ENCODE measurements at regions not wholly inside any gene's neighbourhood (a gene's known extent, or its start where the extent isn't known, plus 50 kb on each side); places are given as distances from the start of the nearest gene placed in this dataset.

GRCh38 chr5:164735334-164735733 is 1229.9 kb downstream of the MAT2B start:
- TF ChIP-seq EZH2 (IDR thresholded peaks at IDR 0.05; ENCODE audit: borderline replicate concordance, low read length) (no peak), CTCF (IDR thresholded peaks at IDR 0.05; ENCODE audit: low read length) (no peak)
